ENCODE measurements at regions not wholly inside any gene's neighbourhood (a gene's known extent, or its start where the extent isn't known, plus 50 kb on each side); places are given as distances from the start of the nearest gene placed in this dataset.
"Not testable (repeated sequence)": the region's sequence is repeated elsewhere in the genome, so short reads cannot be mapped to it uniquely, and the experiment has no call there.

DNA sequence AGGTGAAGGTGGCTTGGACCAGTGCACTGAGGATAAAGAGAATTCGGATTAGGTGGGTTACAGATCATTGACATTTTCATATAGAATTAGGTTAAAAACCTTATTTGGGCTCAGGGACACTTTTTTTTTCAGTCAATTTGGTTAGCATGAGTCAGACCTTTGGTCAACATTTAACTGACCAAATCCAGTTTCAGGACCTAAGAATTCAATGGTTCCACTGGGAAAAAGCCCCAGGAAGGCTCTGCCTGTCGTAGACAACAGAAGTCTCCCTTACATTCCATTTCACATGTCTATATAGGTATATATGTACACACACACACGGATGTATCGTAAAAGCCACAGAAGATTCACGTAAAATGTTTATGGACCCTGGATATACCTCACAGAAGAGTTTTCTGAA is 184.2 kb upstream of the RREB1 start:
- no peak for DNase-seq

DNA sequence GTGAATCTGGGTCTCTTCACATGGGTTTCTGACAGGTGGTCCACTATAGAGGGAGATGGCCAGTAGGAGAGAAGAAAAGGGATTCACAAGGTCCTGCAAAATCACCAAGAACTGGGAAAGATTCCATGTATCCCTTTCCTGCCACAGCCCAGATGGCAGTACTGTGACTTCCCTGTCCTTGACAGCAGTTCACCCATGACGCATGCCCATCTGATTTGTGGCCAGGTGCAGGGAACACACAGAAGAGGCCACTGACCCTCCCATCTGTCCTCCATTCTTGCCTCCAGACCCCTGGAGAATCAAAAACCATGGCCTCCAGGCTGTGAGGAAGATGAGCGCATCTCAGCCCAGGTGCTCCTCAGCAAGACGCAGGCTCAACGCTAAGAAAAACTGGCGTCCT is 183.1 kb upstream of the RREB1 start:
- no peak for DNase-seq

DNA sequence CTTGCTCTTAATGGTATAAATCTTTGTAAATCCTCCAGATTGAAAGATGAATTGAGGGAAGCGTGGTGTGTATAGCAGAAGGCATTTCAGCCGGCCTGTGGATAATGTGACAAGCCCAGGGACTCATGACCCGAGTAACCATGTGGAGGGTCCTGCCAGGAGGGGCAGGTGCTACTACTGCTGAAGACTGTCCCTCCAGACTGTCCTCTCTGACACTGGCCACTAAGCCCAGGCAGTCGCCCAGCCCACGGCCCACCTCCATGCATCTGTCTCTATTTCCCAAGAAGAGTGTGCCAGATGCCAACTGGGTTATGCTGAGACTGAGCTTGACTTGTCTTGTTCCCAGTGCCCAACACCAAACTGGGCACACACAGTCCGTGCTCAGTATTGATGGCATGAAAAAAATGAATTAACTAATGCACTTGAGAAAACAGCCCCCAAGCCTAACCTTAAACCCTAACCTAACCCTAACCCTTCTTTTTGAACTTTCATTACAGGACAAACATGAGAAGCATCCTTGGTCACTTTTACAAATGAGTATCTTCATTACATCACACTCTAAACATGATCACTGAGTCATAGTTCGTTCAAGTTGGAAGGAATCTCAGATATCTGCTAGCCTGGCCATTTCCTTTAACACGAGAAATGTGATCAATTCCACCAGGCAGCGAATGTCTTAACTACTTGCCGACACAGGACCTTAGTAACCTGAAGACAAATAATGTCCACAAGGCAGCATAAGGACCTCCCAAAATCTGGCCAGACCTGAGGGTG is 182.2 kb upstream of the RREB1 start:
- DNase-seq = no peak

DNA sequence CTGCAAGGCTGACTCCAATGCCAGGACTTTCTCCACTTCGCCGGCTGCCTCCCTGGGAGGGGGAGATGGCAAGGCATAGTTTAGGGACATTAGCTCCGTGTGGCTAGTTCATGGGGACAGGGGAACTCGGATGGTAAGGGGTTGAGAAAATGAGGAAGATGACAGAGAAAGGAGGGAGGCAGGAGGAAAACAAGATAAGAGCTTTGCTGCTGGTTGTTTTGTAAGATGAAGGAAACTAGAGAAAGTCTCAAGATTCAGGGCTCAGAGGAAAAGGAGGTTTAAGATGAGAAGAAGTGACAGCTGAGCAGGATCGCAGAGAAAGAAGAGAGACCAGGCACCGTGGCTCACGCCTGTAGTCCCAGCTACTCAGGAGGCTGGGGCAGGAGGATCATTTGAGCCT is 180.9 kb upstream of the RREB1 start:
- no peak for DNase-seq

GRCh38 chr6:6927521-6928361 is 180.0 kb upstream of the RREB1 start:
- peak; percentile 67 for DNase-seq

DNA sequence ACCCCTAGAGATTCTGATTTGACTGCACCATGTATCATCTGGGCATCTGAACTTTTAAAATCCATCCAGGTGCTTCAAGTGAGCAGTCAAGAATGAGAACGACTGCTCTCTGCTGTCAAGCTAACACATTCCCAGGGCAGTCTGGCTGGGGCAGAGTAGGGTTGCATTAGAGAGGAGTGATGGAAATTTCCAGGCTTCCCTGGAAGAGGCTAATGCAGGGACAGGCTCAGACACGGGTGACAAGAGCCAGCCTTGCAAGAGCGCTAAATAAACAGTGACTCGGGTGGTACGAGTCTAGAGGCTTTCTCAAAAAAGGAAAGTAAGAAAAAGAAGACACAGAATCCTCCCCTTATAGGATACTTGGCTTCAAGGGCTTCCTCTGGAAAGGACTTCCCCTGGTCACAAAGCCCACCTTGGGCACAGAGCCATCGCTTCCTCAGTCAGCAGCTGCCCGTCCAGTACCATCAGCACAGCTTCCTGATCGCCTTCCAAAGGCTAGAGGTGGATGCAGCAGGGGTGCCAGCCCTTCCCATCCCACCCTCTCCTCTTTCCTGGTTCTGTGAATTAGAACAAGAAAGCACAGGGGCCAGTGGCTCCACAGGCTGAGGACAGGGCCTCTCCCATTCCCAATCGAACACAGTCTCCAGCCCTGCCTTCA is 177.4 kb upstream of the RREB1 start:
- DNase-seq = no peak

GRCh38 chr6:6931071-6932025 is 176.4 kb upstream of the RREB1 start:
- no peak for DNase-seq

- no peak for DNase-seq
Measured at GRCh38 chr6:6932341-6932740, 175.4 kb upstream of the RREB1 start.

GRCh38 chr6:6932968-6933367 is 174.8 kb upstream of the RREB1 start:
- no peak for DNase-seq

DNA sequence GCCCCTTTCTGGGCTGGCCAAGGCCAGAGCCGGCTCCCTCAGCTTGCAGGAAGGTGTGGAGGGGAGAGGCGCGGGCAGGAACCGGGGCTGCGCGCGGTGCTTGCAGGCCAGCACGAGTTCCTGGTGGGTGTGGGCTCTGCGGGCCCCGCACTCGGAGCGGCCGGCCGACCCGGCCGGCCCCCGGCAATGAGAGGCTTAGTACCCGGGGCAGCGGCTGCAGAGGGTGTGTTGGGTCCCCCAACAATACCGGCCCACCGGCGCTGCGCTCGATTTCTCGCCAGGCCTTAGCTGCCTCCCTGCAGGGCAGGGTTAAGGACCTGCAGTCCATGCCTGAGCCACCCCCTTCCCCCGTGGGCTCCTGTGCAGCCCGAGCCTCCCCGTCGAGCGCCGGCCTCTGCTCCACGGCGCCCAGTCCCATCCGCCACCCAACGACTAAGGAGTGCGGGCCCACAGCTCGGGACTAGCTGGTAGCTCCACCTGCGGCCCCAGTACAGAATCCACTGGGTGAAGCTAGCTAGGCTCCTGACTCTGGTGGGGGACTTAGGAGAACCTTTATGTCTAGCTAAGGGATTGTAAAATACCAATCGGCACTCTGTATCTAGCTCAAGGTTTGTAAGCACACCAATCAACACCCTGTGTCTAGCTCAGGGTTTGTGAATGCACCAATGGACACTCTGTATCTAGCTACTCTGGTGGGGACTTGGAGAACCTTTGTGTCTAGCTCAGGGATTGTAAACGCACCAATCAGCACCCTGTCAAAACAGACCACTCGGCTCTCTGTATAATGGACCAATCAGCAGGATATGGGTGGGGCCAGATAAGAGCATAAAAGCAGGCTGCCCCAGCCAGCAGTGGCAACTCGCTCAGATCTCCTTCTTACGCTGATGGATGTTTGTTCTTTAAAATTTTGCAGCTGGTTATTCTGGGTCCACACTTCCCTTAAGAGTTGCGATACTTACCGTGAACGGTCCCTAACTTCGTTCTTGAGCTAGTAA is 167.4 kb upstream of the RREB1 start:
- no peak for DNase-seq

- DNase-seq = no peak
Measured at GRCh38 chr6:6941201-6941600, 166.6 kb upstream of the RREB1 start.

DNA sequence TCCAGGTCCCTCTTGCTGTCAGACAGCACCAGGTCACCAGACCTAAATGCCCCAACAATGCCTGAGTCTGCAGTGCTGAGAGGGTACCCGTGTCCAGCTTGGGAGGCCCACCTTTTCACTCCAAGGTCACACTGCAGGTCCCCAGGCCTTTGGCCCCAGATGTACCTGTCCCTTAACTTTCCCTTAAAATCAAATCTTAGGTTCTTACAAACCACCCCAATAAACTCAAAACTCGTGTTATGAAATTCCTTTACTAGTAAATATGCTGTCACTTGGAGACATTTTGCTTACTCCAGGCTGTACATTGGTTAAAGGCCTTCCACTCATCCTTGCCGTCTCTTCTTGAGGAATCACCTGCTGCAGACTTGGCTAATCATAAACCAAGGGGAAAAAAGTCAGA is 165.7 kb upstream of the RREB1 start:
- no peak for DNase-seq

- DNase-seq = peak; percentile 88
Measured at GRCh38 chr6:6942831-6943230, 164.9 kb upstream of the RREB1 start.

DNA sequence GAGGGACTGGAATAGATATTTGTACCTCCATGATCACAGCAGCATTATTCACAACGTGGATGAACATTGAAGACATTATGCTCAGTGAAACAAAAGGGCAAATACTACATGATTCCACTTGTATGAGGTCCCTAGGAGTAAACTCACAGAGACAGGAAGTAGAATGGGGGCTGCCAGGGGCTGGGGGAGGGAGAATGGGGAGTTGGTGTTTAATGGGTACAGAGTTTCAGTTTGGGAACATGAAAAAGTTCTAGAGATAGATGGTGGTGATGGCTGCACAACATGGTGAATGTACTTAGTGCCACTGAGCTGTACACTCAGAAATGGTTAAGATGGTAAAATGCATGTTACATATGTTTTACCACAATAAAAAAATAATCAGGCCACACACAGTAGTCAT is 164.3 kb upstream of the RREB1 start:
- no peak for DNase-seq

- no peak for DNase-seq
Measured at GRCh38 chr6:6946206-6947155, 161.3 kb upstream of the RREB1 start.

DNA sequence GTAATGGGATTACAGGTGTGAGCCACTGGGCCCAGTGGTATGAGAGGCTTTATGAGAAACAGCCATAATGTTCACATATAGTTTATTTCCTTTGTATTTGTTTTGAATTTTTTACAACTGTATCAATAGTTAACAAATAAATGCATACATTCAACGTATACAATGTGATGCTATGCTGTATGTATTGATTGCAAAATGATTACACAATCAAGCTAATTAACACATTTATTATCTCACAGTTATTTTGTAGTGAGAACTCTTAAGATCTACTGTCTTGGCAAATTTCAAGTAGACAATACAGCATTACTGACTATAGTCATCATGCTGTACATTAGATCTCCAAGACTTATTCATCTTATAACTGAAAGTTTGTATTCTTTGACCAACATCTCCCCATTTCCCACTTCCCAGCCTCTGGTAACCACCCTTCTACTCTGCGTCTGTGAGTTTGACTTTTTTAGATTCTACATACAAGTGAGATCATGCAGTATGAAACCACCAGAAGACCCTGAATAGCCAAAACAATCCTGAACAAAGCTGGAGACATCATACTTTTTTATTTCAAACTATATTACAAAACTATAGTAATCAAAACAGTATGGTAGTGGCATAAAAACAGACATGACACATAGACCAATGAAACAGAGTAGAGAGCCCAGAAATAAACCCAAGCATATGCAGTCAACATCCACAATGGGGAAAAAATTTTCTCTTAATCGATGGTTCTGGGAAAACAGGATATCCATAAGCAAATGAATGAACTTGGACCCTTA is 157.2 kb upstream of the RREB1 start:
- no peak for DNase-seq

- no peak for DNase-seq
Measured at GRCh38 chr6:6951355-6951754, 156.4 kb upstream of the RREB1 start.

DNA sequence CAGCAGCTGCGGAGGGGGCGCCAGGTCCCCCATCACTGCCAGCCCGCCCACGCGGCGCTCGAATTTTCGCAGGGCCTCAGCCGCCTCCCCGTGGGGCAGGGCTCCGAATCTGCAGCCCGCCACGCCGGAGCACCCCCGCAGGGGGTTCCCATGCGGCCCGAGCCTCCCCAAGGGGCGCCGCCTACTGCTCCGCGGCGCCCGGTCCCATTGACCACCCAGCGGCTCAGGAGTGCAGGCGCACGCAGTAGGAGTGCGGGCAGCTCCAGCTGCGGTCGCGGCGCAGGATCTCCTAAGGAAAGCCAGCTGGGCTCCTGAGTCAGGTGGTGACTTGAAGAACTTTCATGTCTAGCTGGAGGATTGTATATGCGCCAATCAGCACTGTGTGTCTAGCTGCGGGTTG is 155.3 kb upstream of the RREB1 start:
- no peak for DNase-seq

DNA sequence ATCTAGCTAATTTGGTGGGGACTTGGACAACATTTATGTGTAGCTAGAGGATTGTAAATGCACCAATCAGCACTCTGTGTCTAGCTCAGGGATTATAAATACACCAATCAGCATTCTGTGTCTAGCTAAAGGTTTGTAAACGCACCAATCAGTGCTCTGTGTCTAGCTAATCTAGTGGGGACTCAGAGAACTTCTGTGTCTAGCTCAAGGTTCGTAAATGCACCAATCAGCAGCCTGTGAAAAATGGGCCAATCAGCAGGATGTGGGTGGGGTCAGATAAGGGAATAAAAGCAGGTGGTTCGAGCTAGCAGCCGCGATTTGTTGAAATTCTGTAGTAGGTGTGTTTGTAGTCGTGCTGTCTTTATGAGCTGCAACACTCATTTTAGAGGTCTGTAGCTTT is 154.8 kb upstream of the RREB1 start:
- DNase-seq = not testable (repeated sequence)

All from femur (tissue), 1 donor.